Vagina (tissue), 2 donors: ENCODE measurements at regions not wholly inside any gene's neighbourhood (a gene's known extent, or its start where the extent isn't known, plus 50 kb on each side); places are given as distances from the start of the nearest gene placed in this dataset.

Experiments
- CTCF ChIP-seq, 3 experiments: fragments of 450-650 bp in 2 of 3; fragments of 200-600 bp in 1 of 3; sonication (generic) in 1 of 3; IDR thresholded peaks; one replicate each; pipeline ENCODE4 v1.5.1; 2017 to 2019; ENCODE audit warnings: antibody characterized with exemption in 3 of 3, mild to moderate bottlenecking in 2 of 3, moderate library complexity in 2 of 3
- POLR2A ChIP-seq, 2 donors: fragments of 450-650 bp; IDR thresholded peaks; one replicate each; pipeline ENCODE4 v1.6.1; 2017; ENCODE audit warnings: antibody characterized with exemption in 2 of 2, mild to moderate bottlenecking in 2 of 2, moderate library complexity in 2 of 2

GRCh38 chr22:49687333-49687732 lies 140.3 kb downstream of the BRD1 start:
- no peak for TF ChIP-seq POLR2A (IDR thresholded peaks at IDR 0.05)
- no peak for TF ChIP-seq CTCF (IDR thresholded peaks at IDR 0.05)
